Muscle layer of duodenum (tissue), 2 donors: ENCODE measurements at regions not wholly inside any gene's neighbourhood (a gene's known extent, or its start where the extent isn't known, plus 50 kb on each side); places are given as distances from the start of the nearest gene placed in this dataset.

Experiments used
- H3K27ac ChIP-seq: one replicate; pipeline ENCODE4 v1.7.0; 2013; ENCODE audit warnings: mild to moderate bottlenecking, low read length
- H3K27me3 ChIP-seq: one replicate; pipeline ENCODE4 v1.7.0; 2013; ENCODE audit warnings: low read depth, mild to moderate bottlenecking, control low read depth, low read length
- H3K36me3 ChIP-seq, 2 donors: one replicate each; pipeline ENCODE4 v1.7.0; 2013; ENCODE audit warnings: low read length in 2 of 2, control low read depth in 1 of 2, mild to moderate bottlenecking in 1 of 2; ENCODE audit not compliant: insufficient read depth in 2 of 2, control insufficient read depth in 1 of 2
- H3K4me1 ChIP-seq, 2 donors: one replicate each; pipeline ENCODE4 v1.7.0; 2013; ENCODE audit warnings: low read length in 2 of 2, mild to moderate bottlenecking in 2 of 2, control low read depth in 1 of 2, moderate library complexity in 1 of 2; ENCODE audit not compliant: insufficient read depth in 2 of 2, control insufficient read depth in 1 of 2
- H3K4me3 ChIP-seq, 2 donors: one replicate each; pipeline ENCODE4 v1.7.0; 2013; ENCODE audit warnings: low read length in 2 of 2, low read depth in 1 of 2, mild to moderate bottlenecking in 1 of 2
- H3K9me3 ChIP-seq, 2 donors: one replicate each; pipeline ENCODE4 v1.7.0; 2013; ENCODE audit warnings: low read length in 2 of 2, control low read depth in 1 of 2, mild to moderate bottlenecking in 1 of 2; ENCODE audit not compliant: control insufficient read depth in 1 of 2
- donor health status: healthy.

GRCh38 chr14:103195828-103196615 is 72.8 kb downstream of the TNFAIP2 start:
- Histone ChIP-seq H3K4me1 (peaks cover 0 to 3% of the 10 kb centered on the region in 2 donors), H3K9me3 (no peaks in the 10 kb centered on the region), H3K36me3 (no peaks in the 10 kb centered on the region), H3K4me3 (no peak overlapping the region), H3K27me3 (no peaks in the 10 kb centered on the region), H3K27ac (no peak overlapping the region)

GRCh38 chr14:103196716-103197115 is 73.5 kb downstream of the TNFAIP2 start:
- Histone ChIP-seq H3K4me3 (no peak overlapping the region), H3K4me1 (peaks cover 0 to 3% of the 10 kb centered on the region in 2 donors), H3K36me3 (no peaks in the 10 kb centered on the region), H3K27me3 (no peaks in the 10 kb centered on the region), H3K9me3 (no peaks in the 10 kb centered on the region), H3K27ac (no peak overlapping the region)

- peak overlapping the region; percentile 84 for H3K27ac ChIP-seq
- H3K4me1 ChIP-seq, result peaks cover 0 to 3% of the 10 kb centered on the region in 2 donors
- H3K27me3 ChIP-seq, result no peaks in the 10 kb centered on the region
- no peak overlapping the region for H3K4me3 ChIP-seq
- H3K36me3 ChIP-seq, result no peaks in the 10 kb centered on the region
- H3K9me3 ChIP-seq, result no peaks in the 10 kb centered on the region
These were observed 75.2 kb downstream of the TNFAIP2 start for GRCh38 chr14:103198131-103199105.

GRCh38 chr14:103199124-103199523 is 75.9 kb downstream of the TNFAIP2 start:
- Histone ChIP-seq H3K9me3 (peaks cover 0 to 5% of the 10 kb centered on the region in 2 donors), H3K4me1 (peaks cover 0 to 3% of the 10 kb centered on the region in 2 donors), H3K4me3 (no peak overlapping the region), H3K27me3 (no peaks in the 10 kb centered on the region), H3K36me3 (no peaks in the 10 kb centered on the region), H3K27ac (peak overlapping the region; percentile 84)

- peaks cover 0 to 3% of the 10 kb centered on the region in 2 donors for H3K4me1 ChIP-seq
- H3K36me3 ChIP-seq, result no peaks in the 10 kb centered on the region
- peaks cover 7 to 8% of the 10 kb centered on the region in 2 donors for H3K9me3 ChIP-seq
- H3K4me3 ChIP-seq, result no peak overlapping the region
- H3K27me3 ChIP-seq, result peaks cover 1% of the 10 kb centered on the region
- H3K27ac ChIP-seq, result no peak overlapping the region
These were observed 78.5 kb downstream of the TNFAIP2 start for GRCh38 chr14:103201801-103202200.

- Histone ChIP-seq H3K9me3 (peaks cover 7 to 8% of the 10 kb centered on the region in 2 donors), H3K4me1 (peaks cover 0 to 3% of the 10 kb centered on the region in 2 donors), H3K27ac (no peak overlapping the region), H3K27me3 (peaks cover 3% of the 10 kb centered on the region), H3K4me3 (peak overlapping the region in 1 of 2 donors; percentile 20), H3K36me3 (no peaks in the 10 kb centered on the region)
These were observed 81.7 kb downstream of the TNFAIP2 start for GRCh38 chr14:103204852-103205540.

GRCh38 chr14:103205541-103205906 is 82.3 kb downstream of the TNFAIP2 start:
- Histone ChIP-seq H3K4me3 (peak overlapping the region in 1 of 2 donors; percentile 62), H3K4me1 (peaks cover 0 to 3% of the 10 kb centered on the region in 2 donors), H3K9me3 (peaks cover 7 to 8% of the 10 kb centered on the region in 2 donors), H3K36me3 (no peaks in the 10 kb centered on the region), H3K27me3 (peaks cover 3% of the 10 kb centered on the region), H3K27ac (peak overlapping the region; percentile 76)

- peaks cover 7 to 8% of the 10 kb centered on the region in 2 donors for H3K9me3 ChIP-seq
- H3K27me3 ChIP-seq, result peaks cover 3% of the 10 kb centered on the region
- H3K4me1 ChIP-seq, result peaks cover 0 to 3% of the 10 kb centered on the region in 2 donors
- H3K36me3 ChIP-seq, result no peaks in the 10 kb centered on the region
- peak overlapping the region; percentile 55 to 62 for H3K4me3 ChIP-seq
- peak overlapping the region; percentile 76 for H3K27ac ChIP-seq
These were observed 82.8 kb downstream of the TNFAIP2 start for GRCh38 chr14:103206023-103206481.

GRCh38 chr14:103206836-103207387 is 83.7 kb downstream of the TNFAIP2 start:
- no peaks in the 10 kb centered on the region for H3K36me3 ChIP-seq
- H3K4me1 ChIP-seq, result peaks cover 0 to 3% of the 10 kb centered on the region in 2 donors
- peak overlapping the region; percentile 76 for H3K27ac ChIP-seq
- peaks cover 7 to 8% of the 10 kb centered on the region in 2 donors for H3K9me3 ChIP-seq
- peaks cover 3% of the 10 kb centered on the region for H3K27me3 ChIP-seq
- peak overlapping the region; percentile 55 to 62 for H3K4me3 ChIP-seq

GRCh38 chr14:103207388-103208072 is 84.3 kb downstream of the TNFAIP2 start:
- no peak overlapping the region for H3K27ac ChIP-seq
- H3K36me3 ChIP-seq, result no peaks in the 10 kb centered on the region
- H3K4me1 ChIP-seq, result peaks cover 0 to 3% of the 10 kb centered on the region in 2 donors
- H3K27me3 ChIP-seq, result peaks cover 3% of the 10 kb centered on the region
- H3K4me3 ChIP-seq, result peak overlapping the region in 1 of 2 donors; percentile 55
- peaks cover 7 to 8% of the 10 kb centered on the region in 2 donors for H3K9me3 ChIP-seq
